Omental fat pad (tissue), 3 donors: ENCODE measurements at regions not wholly inside any gene's neighbourhood (a gene's known extent, or its start where the extent isn't known, plus 50 kb on each side); places are given as distances from the start of the nearest gene placed in this dataset.

Experiments used
- ATAC-seq: fragments of 150-250 bp; one replicate; pipeline ENCODE4 v1.9.1; 2016; ENCODE audit warnings: mild to moderate bottlenecking, moderate library complexity; ENCODE audit not compliant: low FRiP score
- DNase-seq: peaks from one replicate; pipeline ENCODE4 v3.0.0-alpha.2; 2019; ENCODE audit warnings: low spot score
- CTCF ChIP-seq, 3 donors: fragments of 450-650 bp; IDR thresholded peaks; one replicate each; pipeline ENCODE4 v1.5.1; 2016 to 2017; ENCODE audit warnings: antibody characterized with exemption in 3 of 3, mild to moderate bottlenecking in 3 of 3, moderate library complexity in 2 of 3

GRCh38 chr7:118449797-118450567 lies 225.5 kb downstream of the ANKRD7 start:
- DNase-seq = no peak
- TF ChIP-seq CTCF (IDR thresholded peaks at IDR 0.05) = no peak
- no peak for ATAC-seq

GRCh38 chr7:118452128-118452527 lies 227.6 kb downstream of the ANKRD7 start:
- no peak for DNase-seq
- ATAC-seq = no peak
- TF ChIP-seq CTCF (IDR thresholded peaks at IDR 0.05) = no peak

- DNase-seq = no peak
- no peak for ATAC-seq
- TF ChIP-seq CTCF (IDR thresholded peaks at IDR 0.05) = no peak
Measured at GRCh38 chr7:118467381-118467780, 242.9 kb downstream of the ANKRD7 start.

- DNase-seq = no peak
- no peak for ATAC-seq
- no peak for TF ChIP-seq CTCF (IDR thresholded peaks at IDR 0.05)
Measured at GRCh38 chr7:118472581-118472980, 248.1 kb downstream of the ANKRD7 start.

- no peak for DNase-seq
- no peak for ATAC-seq
- no peak for TF ChIP-seq CTCF (IDR thresholded peaks at IDR 0.05)
Measured at GRCh38 chr7:118473271-118473670, 248.8 kb downstream of the ANKRD7 start.

- TF ChIP-seq CTCF (IDR thresholded peaks at IDR 0.05) = no peak
- ATAC-seq (no peak), DNase-seq (no peak)
Measured at GRCh38 chr7:118476036-118476435, 251.5 kb downstream of the ANKRD7 start.

- ATAC-seq = no peak
- TF ChIP-seq CTCF (IDR thresholded peaks at IDR 0.05) = no peak
- no peak for DNase-seq
Measured at GRCh38 chr7:118477036-118477435, 252.5 kb downstream of the ANKRD7 start.
